Mesothelial cell of epicardium (in vitro differentiated cells): ENCODE measurements at regions not wholly inside any gene's neighbourhood (a gene's known extent, or its start where the extent isn't known, plus 50 kb on each side); places are given as distances from the start of the nearest gene placed in this dataset.

ENCODE experiments used
- DNase-seq, 2 experiments: peaks; one replicate each; pipeline ENCODE4 v3.0.0; 2021; ENCODE audit warnings: low spot score in 2 of 2; ENCODE audit not compliant: unreplicated experiment in 2 of 2
- H3K27ac Mint-ChIP-seq: 2 replicates; pipeline ENCODE4 v1.8.0; 2021; ENCODE audit warnings: mixed read lengths
- H3K27me3 Mint-ChIP-seq: 2 replicates; pipeline ENCODE4 v1.8.0; 2021; ENCODE audit warnings: low read depth, mixed read lengths
- H3K36me3 Mint-ChIP-seq: 2 replicates; pipeline ENCODE4 v1.8.0; 2021; ENCODE audit warnings: mixed read lengths
- H3K4me1 Mint-ChIP-seq: 2 replicates; pipeline ENCODE4 v1.8.0; 2021; ENCODE audit warnings: mixed read lengths
- H3K4me3 Mint-ChIP-seq: 2 replicates; pipeline ENCODE4 v1.8.0; 2021; ENCODE audit warnings: mild to moderate bottlenecking, moderate library complexity, mixed read lengths
- H3K9me3 Mint-ChIP-seq: 2 replicates; pipeline ENCODE4 v1.8.0; 2021; ENCODE audit warnings: mixed read lengths
- CTCF ChIP-seq: fragments of 200-600 bp; sonication (generic); IDR thresholded peaks from one replicate; pipeline ENCODE4 v1.5.0; 2021; ENCODE audit warnings: antibody characterized with exemption; ENCODE audit not compliant: unreplicated experiment

GRCh38 chr4:93957186-93957585 is 128.6 kb downstream of the ATOH1 start:
- H3K27ac Mint-ChIP-seq, result no peak overlapping the region
- no peaks in the 10 kb centered on the region for H3K27me3 Mint-ChIP-seq
- no peak overlapping the region for H3K4me3 Mint-ChIP-seq
- H3K36me3 Mint-ChIP-seq, result no peaks in the 10 kb centered on the region
- H3K4me1 Mint-ChIP-seq, result no peaks in the 10 kb centered on the region
- no peak for TF ChIP-seq CTCF
- H3K9me3 Mint-ChIP-seq, result peaks cover 26% of the 10 kb centered on the region
- DNase-seq, result no peak

GRCh38 chr4:93960450-93960849 is 131.9 kb downstream of the ATOH1 start:
- Mint-ChIP-seq H3K4me3 (no peak overlapping the region), H3K9me3 (peaks cover 6% of the 10 kb centered on the region), H3K27ac (no peak overlapping the region), H3K27me3 (no peaks in the 10 kb centered on the region), H3K36me3 (no peaks in the 10 kb centered on the region), H3K4me1 (no peaks in the 10 kb centered on the region)
- DNase-seq, result no peak
- no peak for TF ChIP-seq CTCF

- TF ChIP-seq CTCF, result no peak
- no peaks in the 10 kb centered on the region for H3K4me1 Mint-ChIP-seq
- peaks cover 2% of the 10 kb centered on the region for H3K9me3 Mint-ChIP-seq
- H3K27me3 Mint-ChIP-seq, result no peaks in the 10 kb centered on the region
- H3K36me3 Mint-ChIP-seq, result no peaks in the 10 kb centered on the region
- no peak overlapping the region for H3K4me3 Mint-ChIP-seq
- H3K27ac Mint-ChIP-seq, result no peak overlapping the region
- DNase-seq, result no peak
Observed at GRCh38 chr4:93960916-93961315, 132.4 kb downstream of the ATOH1 start.

DNA sequence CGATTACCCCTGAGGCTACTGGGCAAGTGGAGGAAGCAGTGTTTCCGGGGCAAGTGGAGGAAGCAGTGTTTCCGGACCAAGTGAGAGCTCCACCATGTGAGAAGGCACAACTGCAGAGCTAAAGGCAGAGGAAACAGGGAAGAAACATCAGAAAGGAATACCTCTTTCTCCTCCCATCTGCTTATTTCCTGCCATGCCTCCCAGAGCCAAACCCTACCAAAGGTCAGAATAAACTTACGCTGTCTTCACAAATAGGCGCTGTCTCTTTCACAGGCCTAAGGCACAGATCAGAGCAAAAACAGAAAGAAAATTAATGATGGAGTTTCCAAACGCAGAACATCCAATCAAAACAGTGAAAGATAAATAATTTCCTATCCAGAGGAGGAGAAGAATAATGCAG is 153.0 kb downstream of the ATOH1 start:
- H3K9me3 Mint-ChIP-seq, result peaks cover 23% of the 10 kb centered on the region
- H3K36me3 Mint-ChIP-seq, result no peaks in the 10 kb centered on the region
- no peak for DNase-seq
- TF ChIP-seq CTCF, result no peak
- no peaks in the 10 kb centered on the region for H3K4me1 Mint-ChIP-seq
- no peak overlapping the region for H3K27ac Mint-ChIP-seq
- peaks cover 2% of the 10 kb centered on the region for H3K27me3 Mint-ChIP-seq
- no peak overlapping the region for H3K4me3 Mint-ChIP-seq

- DNase-seq, result no peak
- Mint-ChIP-seq H3K36me3 (no peaks in the 10 kb centered on the region), H3K9me3 (peaks cover 16% of the 10 kb centered on the region), H3K4me1 (no peaks in the 10 kb centered on the region), H3K27ac (no peak overlapping the region), H3K27me3 (peaks cover 2% of the 10 kb centered on the region), H3K4me3 (no peak overlapping the region)
- TF ChIP-seq CTCF, result no peak
Observed at GRCh38 chr4:93982255-93982654, 153.7 kb downstream of the ATOH1 start.

- Mint-ChIP-seq H3K27ac (no peak overlapping the region), H3K27me3 (peaks cover 2% of the 10 kb centered on the region), H3K9me3 (peaks cover 12% of the 10 kb centered on the region), H3K4me3 (no peak overlapping the region), H3K4me1 (no peaks in the 10 kb centered on the region), H3K36me3 (no peaks in the 10 kb centered on the region)
- no peak for DNase-seq
- no peak for TF ChIP-seq CTCF
Observed at GRCh38 chr4:93983140-93983539, 154.6 kb downstream of the ATOH1 start.
